Stimulated activated CD8-positive, alpha-beta memory T cell treated with anti-CD3 and anti-CD28 coated beads, Interleukin-4, amount 100 ng/mL, for 48 hours (primary cell): ENCODE measurements at regions not wholly inside any gene's neighbourhood (a gene's known extent, or its start where the extent isn't known, plus 50 kb on each side); places are given as distances from the start of the nearest gene placed in this dataset.
A peak's percentile ranks its signal among the peaks of the same experiment; 100 is the strongest.
"Not testable (repeated sequence)": the region's sequence is repeated elsewhere in the genome, so short reads cannot be mapped to it uniquely, and the experiment has no call there.

Source experiments
- DNase-seq: peaks from one replicate; pipeline ENCODE4 v3.0.0-alpha.2; 2020

DNA sequence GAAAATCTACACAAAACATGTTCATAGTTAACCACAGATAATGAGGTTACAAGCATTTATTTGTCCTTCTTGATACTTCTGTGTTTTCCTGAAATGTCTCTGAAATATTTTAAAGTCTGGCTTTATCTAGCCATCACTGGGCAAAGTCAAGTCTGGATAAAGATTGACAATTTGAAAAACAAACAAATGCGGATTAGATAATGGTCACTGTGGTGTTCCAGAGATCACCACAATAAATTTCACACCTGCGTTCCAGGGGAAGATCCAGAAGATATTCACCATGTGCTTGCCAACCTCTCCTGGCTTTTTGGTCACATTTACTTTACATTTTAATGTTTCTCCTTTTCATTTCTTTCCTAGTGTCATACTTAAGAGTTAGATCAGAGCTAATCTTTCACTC lies 109.7 kb upstream of the CCDC28A start:
- no peak for DNase-seq

DNA sequence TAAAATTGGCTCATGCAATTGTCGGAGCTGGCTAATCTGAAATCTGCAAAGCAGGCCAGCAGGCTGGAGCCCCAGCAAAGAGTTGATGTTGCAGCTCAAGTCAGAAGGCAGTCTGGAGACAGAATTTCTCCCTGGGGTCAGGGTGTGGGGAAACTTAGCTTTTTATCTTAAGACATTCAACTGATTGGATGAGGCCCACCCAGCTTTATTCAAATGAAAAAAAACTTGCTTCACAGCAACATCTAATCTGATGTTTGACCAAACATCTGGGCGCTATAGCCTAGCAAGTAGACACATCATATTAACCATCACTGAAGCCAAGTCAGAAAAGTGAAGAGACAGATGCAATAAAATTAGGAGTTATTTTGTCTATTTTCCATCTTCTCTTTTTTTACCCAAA lies 108.8 kb upstream of the CCDC28A start:
- no peak for DNase-seq

DNA sequence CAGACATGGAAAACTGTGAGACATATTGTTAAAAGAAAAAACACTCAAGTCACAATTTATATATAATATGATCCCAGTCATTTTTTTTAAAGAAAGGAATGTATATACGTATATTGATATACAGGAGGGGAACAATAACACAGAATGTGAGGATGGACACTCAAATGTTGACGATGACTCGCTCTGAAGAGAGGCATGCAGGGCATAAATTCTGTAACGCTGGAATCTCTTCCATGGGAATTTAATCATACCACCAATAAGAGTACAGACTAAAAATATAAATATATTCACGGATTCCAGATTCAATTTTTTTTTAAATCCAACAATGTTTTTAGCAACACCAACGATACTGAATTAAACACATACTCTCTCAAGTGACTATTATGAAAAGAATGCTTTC lies 106.9 kb upstream of the CCDC28A start:
- no peak for DNase-seq

DNA sequence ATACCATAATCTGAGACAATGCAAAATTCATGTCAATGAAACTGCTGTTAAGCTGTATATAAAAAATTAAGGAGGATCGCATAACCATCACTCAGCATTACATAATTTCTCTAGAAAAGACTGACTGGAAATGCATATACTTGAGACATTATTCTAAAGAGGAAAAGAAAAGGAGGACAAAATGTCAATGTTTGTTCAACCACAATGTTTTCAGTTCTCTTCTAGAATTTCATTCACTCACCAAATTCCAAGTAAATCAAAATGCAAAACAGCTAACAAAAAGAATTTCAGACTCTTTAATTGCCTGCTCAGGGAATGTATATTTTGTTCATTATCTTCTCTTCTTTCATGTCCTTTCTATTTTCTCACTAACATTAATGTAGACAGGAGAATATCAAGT lies 106.2 kb upstream of the CCDC28A start:
- DNase-seq: no peak

DNA sequence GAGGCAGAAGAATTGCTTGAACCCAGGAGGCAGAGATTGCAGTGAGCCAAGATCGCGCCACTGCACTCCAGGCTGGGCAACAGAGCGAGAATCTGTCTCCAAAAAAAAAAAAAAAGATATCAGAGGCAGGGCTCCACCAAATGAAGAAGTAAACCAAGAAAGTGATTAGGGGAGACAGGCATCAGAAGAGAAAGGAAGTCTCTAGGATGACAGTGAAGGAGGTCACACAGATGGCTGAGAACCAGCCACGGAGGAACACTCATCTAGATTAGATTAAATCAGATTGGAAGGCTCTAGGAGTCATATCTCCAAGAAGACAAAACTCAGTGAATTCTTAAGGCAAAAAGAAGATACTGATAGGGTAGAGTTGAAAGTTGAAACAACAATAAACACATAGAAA lies 102.2 kb upstream of the CCDC28A start:
- no peak for DNase-seq

DNA sequence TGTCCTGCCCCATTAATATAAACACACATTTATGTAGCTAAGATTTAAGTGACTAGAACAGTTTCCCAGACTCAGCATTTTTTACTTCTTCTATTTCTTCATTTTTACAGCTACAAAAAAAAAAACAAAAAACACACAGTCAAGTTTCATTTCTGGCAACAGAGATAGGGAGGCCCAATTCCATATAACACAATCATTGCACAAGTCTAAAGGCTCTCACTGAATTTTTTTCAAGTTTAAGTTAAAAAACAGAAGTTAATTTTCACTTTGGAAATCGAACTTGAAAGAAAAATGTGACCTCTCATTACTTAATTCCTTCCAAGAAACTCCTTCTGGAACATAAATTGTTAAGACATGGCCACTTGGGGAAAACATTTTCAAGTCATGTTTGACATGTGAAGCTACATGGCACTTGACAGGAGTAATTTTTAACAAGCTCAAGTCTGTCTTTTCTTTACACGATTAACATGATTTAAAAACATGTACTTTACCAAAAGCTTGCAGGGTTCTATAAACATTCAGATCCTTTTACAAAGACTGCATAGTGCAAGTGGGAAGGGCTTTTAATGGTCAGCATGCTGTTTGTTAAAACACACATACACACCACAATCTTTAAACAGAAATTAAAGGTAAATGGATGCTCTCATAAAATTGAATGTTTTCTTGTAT lies 100.1 kb upstream of the CCDC28A start:
- DNase-seq: no peak

DNA sequence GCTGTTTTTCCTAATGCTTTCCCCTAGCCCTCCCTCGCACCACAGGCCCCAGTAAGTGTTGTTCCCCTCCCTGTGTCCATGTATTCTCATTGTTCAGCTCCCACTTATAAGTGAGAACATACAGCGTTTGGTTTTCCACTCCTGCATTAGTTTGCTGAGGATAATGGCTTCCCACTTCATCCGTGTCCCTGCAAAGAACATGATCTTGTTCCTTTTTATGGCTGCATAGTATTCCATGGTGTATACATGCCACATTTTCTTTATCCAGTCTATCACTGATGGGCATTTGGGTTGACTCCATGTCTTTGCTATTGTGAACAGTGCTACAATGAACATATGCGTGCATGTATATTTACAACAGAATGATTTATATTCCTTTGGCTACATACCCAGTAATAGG lies 99.1 kb upstream of the CCDC28A start:
- not testable (repeated sequence) for DNase-seq

DNA sequence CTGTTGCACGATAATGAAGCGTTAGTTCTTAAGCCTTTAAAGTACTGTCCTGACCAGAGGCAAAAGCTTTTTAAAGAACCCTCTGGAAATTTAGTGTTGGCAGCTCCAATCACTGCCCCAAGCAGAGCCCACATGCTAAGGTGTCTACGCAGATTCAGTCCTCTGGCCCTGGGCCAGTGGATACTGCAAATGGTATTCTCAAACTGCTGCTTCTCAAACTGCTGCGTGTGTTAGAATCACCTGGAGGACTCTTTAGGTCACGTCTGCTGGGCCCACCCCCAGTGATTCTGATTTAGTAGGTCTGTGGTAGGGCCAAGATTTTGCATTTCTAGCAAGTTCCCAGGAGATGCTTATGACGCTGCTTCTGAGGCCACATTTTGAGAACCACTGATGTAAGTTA lies 96.0 kb upstream of the CCDC28A start:
- no peak for DNase-seq

DNA sequence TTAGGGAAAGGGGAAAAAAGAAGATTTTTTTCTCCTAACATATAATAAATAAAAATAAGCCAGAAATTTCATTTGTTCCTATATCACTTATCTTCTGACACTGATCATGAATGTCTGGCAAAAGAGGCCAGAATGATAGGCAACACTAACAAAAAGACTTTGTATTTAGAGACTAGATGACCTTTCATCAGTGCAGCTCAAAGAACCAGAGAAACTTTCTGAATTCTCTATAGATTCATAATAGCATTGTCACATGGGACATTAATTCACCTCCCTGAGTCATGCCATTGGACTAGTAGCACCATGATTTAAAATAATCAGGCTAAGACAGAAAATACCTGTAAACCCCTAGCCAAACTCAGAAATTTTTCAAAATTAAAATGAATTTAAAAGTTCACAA lies 95.4 kb upstream of the CCDC28A start:
- no peak for DNase-seq

DNA sequence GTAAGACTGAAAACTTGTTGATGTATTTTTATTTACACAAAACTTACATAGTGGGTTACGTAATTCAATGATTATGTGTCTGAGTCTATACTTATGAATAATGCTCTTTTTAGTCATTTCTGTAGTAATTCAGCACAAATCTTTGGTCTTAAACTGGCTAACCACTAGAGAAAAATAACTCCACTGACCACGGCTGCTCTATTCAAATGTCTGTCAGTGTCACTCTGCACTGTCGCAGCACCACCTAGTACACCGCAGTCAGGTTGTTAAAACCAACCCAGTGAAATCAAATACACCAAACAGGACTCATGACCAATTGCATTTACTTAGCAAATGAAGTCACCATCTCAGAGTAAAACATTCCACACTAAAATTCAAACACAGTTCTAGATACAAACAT lies 93.5 kb upstream of the CCDC28A start:
- no peak for DNase-seq

DNA sequence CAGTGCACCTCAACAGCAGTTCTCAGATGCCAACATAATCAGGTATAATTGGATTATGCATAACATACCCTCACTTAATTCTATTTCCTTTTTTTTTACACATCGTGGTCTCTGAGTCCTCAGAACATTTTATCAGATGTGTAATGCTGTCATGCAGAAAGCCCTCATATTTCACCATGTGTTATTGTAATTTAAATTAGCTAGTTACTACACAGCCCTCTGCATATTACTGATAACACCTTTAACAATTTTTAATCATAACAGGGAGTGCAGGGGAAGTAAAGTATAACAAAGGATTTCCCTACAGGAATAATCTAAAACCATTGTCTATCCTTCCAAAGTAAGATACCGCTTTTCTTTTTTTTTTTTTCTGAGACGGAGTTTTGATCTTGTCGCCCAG lies 91.9 kb upstream of the CCDC28A start:
- no peak for DNase-seq

DNA sequence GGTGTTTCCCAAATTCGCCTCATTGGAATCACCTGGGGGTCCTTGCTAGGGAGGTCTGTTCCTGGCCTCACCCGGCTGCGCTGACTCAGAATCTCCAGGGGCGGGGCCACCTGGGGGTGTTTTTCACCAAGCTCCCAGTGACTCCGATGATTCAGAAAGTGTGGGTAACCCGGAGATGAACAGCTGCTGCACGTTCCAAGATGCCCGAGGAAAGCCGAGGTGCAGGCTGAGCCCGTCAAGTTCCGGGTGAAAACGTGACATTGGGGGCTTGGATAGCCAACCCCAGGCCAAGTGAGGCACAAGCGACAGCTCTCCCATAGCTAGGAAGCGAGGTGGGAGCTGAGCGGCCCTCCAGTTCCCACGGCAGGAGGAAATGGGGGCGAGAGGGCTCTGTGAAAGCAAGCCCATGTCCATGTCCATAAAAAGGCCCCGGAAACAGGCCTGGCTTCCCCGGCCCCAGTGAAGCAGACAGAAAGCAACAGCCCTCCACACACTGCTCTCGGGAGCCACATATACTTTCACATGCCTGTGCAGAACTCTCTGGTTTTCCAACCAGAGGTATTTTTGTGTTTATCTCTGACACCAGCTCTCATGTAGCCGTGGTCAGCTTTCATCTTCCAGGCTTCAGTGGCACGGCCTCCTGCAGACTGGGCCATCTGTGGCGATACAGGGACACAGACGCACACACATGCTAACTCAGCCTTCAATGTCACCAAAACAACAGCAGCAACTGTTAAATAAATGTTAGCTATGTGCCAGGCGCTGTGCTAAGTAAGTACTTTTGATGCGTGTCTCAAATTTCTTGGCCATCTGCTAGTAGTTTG lies 90.7 kb upstream of the CCDC28A start:
- DNase-seq: no peak

DNA sequence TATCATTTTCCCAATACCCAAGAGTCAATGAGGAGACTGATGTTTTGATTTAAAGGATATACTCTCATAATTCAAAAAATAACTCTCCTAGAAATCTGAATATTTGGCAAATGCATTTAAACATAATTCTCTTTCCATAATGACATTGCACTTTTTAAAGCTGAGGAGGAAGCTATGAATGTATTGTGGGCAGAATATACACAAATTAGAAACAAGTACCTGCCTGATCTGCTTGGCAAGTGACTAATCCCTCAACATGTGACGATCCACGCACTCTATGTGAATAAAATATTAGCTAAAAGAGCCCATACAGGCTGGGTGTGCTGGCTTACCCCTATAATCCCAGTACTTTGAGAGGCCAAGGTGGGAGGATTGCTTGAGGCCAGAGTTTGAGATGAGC lies 88.3 kb upstream of the CCDC28A start:
- DNase-seq: no peak

DNA sequence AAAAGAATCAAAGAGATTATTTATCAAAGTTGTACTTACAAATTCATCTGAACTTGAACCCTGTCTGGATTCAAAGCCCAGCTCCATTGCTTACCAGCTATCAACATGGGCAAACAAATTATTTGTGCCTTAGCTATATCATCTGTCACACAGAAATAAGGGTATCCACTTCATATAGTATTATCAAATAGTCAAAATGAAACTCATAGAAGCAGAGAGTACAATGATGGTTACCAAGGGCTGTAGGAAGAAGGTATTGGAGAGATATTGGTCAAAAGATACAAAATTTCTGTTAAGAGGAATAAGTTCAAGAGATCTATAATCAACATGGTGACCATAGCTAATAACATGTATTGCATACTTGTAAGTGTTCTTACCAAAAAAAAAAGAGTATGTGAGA lies 87.8 kb upstream of the CCDC28A start:
- no peak for DNase-seq

DNA sequence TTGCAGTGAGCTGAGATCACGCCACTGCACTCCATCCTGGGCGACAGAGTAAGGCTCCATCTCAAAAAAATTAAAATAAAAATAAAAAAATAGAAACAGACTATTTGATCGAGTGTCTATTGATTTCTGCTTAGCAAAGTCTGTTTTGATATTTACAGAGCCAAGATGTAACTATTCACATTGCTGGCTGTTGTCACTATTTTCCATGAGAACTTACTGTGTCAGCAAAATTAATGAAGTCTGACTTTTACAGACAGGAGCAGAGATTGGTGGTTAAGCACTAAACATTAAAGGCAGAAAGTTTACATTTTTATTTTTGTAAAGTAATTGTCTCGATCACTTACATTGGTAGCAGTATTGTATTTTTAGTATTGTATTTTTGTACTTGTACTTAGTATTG lies 85.0 kb upstream of the CCDC28A start:
- no peak for DNase-seq

DNA sequence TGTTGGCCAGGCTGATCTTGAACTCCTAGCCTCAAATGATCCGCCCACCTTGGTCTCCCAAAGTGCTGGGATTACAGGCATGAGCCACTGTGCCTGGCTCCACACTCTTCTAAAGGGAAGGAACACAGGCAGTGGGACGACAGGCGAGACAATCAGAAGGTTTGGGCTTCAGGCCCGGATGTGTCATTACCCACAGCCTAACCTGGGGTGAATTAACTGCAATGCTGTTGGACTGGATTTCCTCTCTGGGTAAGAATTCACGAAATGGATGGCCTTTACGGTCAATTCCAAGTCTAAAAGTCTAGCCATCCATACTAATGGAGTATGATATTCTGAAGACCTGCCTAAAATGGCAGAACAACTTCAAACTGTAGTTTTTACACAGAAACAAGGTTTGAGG lies 83.7 kb upstream of the CCDC28A start:
- no peak for DNase-seq

DNA sequence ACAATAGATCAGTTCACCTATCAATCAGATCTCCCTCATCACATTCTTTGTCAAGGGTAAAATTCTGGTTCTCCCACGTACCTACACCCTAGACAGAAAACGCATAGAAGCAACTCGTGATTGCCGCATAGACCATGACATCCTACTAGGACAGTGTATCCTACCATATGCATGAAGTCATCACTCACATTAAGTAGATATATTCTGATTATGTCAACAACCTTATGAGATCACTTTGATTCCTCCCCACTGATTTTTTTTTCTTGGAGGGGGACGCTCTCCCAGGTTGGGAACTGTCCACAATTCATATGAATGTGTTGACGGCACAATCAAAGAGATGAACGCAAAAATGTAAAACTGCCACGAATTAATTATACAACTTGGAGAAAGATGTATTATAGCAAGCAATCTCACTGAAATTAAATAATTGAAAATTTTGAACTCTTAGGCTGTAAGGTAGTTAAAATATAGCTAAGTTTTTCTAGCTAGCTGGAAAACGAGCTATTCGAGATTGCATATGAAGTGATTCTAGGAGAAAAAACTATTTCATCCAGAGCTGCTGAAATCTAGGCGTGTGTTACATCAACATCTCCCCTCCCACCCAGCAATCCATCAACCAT lies 82.5 kb upstream of the CCDC28A start:
- no peak for DNase-seq

DNA sequence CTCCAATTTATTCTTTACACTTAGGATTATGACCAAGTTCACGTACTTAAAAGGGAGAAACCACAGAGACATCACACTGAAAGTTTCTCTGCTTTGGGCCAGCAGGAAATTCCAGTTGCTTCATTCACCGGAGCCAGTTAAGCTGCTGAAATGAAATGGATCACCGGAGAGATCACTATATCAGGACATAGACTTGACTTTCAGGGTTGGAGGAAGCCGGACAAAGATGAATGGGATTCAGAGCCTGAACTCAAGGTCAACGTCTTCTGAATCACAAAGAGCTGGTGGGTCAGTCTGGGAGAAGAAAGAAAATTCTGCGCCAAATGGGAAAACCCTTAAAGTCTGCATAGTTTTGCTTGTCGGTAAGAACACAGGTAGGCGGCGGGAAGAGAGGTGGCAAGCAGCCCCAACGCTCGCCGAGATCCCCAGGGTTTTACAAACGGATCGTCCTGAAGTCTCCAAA lies 81.9 kb upstream of the CCDC28A start:
- no peak for DNase-seq

DNA sequence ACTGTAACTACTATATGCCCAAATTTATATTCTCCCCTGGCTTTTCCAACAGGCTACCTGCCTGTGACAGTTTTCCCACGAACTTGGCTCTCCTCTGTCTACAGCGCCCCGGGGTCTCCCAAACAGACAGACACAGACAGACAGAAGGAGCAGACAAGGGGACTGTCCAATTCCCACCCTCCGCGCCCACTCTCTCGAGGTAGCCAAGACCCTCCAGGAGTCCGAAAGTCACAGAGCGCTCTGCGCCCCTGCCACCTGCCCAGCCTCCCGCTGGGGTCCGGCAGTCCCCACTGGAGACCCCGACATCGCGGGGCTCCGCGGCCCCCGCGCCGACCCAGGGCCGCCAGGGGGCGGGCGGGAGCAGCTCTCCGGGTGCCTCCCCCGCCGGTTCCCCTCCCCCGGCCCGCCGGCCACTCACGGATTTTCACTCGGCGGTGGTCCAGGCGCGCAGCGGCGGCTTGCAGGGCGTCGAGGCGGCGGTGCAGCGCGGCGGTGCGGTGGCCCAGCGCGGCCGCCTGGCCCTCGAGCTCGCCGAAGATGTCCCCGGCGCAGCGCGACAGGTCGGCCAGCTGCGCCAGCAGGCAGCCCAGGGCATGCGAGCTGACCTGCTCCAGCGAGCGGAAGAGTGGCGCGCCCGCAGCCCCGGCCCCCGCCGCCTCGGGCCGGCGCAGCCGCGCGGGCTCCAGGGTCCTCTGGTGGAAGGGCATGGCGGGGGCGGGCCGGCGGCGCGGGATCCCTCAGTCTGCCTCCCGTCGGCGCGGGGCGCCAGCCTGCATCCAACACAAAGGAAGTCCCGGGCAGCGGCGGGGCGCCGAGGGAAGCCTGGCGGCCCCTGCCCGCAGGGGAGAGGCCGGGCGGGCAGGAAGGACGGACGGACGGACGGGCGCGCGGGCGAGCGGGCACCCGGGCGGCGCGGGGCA lies 81.3 kb upstream of the CCDC28A start:
- peak; percentile 74 for DNase-seq

DNA sequence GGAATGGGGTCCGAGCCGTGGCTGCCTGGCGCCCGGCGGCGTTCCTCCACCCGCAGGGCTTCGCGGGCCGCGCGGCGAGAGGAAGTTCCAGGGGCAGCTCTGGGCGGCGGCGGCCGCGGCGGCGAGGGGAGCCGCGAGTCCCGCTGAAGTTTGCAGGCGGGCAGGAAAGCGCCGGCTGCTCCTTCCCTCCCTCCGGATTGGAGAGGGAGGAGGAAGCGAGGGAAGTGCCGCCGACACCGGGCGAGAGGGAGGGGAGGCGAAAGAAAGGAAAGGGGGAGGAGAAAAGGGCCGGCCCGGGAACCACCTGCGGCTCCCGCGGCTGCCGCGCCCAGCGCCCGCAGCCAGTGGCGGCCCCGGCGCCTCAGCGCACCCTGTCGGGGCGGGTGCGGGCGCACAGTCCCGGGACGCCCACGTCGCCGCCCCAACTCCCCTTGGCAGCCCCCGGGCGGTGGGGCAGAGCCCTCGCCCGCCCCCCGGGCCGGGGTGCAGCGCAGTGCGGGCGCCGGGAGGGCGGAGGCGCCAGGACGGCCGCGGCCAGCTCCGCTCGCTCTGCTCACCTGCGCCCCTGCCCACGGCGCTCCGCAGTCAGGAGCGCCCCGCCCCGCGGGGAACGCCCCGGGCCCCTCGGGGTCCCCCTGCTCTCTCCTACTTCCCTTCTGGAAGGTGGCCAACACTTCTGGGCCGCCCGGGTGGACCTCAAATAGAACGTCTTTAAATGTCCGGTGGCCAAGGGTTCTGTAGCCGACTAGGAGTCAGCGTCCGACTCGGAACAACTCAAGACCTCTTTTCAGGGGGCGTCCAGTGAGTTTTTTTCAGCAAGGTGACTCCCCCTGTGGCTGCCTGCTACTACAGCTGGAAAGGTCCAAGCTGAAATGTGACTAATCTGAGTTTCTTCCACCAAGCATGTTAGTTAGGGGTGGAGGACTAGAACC lies 80.3 kb upstream of the CCDC28A start:
- peak; percentile 38 for DNase-seq

DNA sequence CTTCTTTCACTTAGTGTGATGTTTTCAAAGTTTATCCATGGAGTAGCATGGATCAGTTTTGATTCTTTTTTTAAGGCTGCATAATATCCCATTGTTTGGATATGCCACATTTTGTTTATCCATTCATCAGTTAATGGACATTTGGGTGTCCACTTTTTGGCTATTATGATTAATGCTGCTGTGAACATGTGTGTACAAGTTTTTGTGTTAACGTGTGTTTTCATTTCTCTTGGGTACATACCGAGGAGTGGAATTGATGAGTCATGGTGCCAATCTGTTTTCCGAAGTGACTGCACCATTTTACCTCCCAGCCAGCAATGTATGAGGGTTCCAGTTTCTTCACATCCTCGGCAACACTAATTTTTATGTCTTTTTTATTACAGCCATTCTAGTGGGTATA lies 78.4 kb upstream of the CCDC28A start:
- DNase-seq: no peak

DNA sequence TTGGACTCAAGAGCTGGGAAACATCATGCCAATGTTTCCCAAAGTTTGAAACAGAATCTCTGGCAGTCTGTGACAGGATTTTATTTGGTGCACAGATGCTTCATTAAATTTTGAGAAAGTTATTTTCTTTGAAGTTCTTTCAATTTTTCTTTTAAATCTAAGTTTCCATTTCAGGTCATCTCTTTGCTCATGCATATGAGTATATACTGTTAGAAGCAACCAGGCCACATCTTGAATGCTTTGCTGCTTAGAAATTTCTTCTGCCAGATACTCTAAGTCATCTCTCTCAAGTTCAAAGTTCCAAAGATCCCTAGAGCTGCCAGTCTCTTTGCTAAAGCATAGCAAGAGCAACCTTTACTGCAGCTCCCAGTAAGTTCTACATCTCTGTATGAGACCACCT lies 59.1 kb upstream of the CCDC28A start:
- no peak for DNase-seq
